ENCODE measurements at regions not wholly inside any gene's neighbourhood (a gene's known extent, or its start where the extent isn't known, plus 50 kb on each side); places are given as distances from the start of the nearest gene placed in this dataset.
"Not testable (repeated sequence)": the region's sequence is repeated elsewhere in the genome, so short reads cannot be mapped to it uniquely, and the experiment has no call there.

- DNase-seq = no peak
- Histone ChIP-seq H3K4me3 (no peak overlapping the region), H3K4me1 (no peaks in the 10 kb centered on the region), H3K27ac (no peak overlapping the region), H3K27me3 (no peaks in the 10 kb centered on the region), H3K9me3 (no peaks in the 10 kb centered on the region), H3K36me3 (no peaks in the 10 kb centered on the region)
- WGBS, 2 donors (ENCODE audit: low coverage in 1 of 2) = 58 to 85% methylated on average over 2 to 4 of the region's 4 CpGs
- TF ChIP-seq POLR2A (IDR thresholded peaks at IDR 0.05) (no peak), EP300 (IDR thresholded peaks at IDR 0.05; ENCODE audit: low read depth) (no peak), POLR2AphosphoS5 (IDR thresholded peaks at IDR 0.05) (no peak), CTCF (IDR thresholded peaks at IDR 0.05) (no peak)
- intact Hi-C loops (cut with DNase I; ENCODE audit: low total_unique reads) (no loop called here), in situ Hi-C loops (cut with MboI; ENCODE audit: low pct_ligation_motif_present in 1 of 4, low pct_unique_long_range_greater_than_20kb in 1 of 4, low sequenced_read_pairs in 3 of 4) (no loop called here)
Measured at GRCh38 chr12:30525171-30525570, 170.5 kb downstream of the IPO8 start.

- H3K27me3 ChIP-seq; intact Hi-C loops (cut with DNase I; ENCODE audit: low total_unique reads); in situ Hi-C loops (cut with MboI; ENCODE audit: low pct_ligation_motif_present in 1 of 4, low pct_unique_long_range_greater_than_20kb in 1 of 4, low sequenced_read_pairs in 3 of 4); H3K4me3 ChIP-seq; DNase-seq; H3K4me1 ChIP-seq; H3K36me3 ChIP-seq; H3K9me3 ChIP-seq; H3K27ac ChIP-seq: not testable (repeated sequence)
- 73 to 92% methylated on average over 3 to 4 of the region's 4 CpGs for WGBS, 2 donors (ENCODE audit: low coverage in 1 of 2)
Measured at GRCh38 chr12:30520285-30520684, 175.4 kb downstream of the IPO8 start.

- no peaks in the 10 kb centered on the region for H3K4me1 ChIP-seq
- WGBS, 2 donors (ENCODE audit: low coverage in 1 of 2) = 79 to 87% methylated on average over 5 to 6 of the region's 6 CpGs
- no peak overlapping the region for H3K4me3 ChIP-seq
- H3K36me3 ChIP-seq = no peaks in the 10 kb centered on the region
- in situ Hi-C loops (cut with MboI; ENCODE audit: low pct_ligation_motif_present in 1 of 4, low pct_unique_long_range_greater_than_20kb in 1 of 4, low sequenced_read_pairs in 3 of 4) (no loop called here), intact Hi-C loops (cut with DNase I; ENCODE audit: low total_unique reads) (no loop called here)
- no peak overlapping the region for H3K27ac ChIP-seq
- no peaks in the 10 kb centered on the region for H3K9me3 ChIP-seq
- no peaks in the 10 kb centered on the region for H3K27me3 ChIP-seq
- TF ChIP-seq CTCF (IDR thresholded peaks at IDR 0.05) (no peak), POLR2A (IDR thresholded peaks at IDR 0.05) (no peak), EP300 (IDR thresholded peaks at IDR 0.05; ENCODE audit: low read depth) (no peak), POLR2AphosphoS5 (IDR thresholded peaks at IDR 0.05) (no peak)
- no peak for DNase-seq
Measured at GRCh38 chr12:30519535-30519934, 176.1 kb downstream of the IPO8 start.

- TF ChIP-seq EP300 (IDR thresholded peaks at IDR 0.05; ENCODE audit: low read depth) (no peak), POLR2A (IDR thresholded peaks at IDR 0.05) (no peak)
Measured at GRCh38 chr12:30517320-30517719, 178.3 kb downstream of the IPO8 start.

GRCh38 chr12:30515351-30515750 is 180.3 kb downstream of the IPO8 start:
- H3K9me3 ChIP-seq = no peaks in the 10 kb centered on the region
- WGBS, 2 donors (ENCODE audit: low coverage in 1 of 2) = 64 to 66% methylated on average over 2 of the region's 2 CpGs
- H3K4me1 ChIP-seq = no peaks in the 10 kb centered on the region
- no peaks in the 10 kb centered on the region for H3K27me3 ChIP-seq
- in situ Hi-C loops (cut with MboI; ENCODE audit: low pct_ligation_motif_present in 1 of 4, low pct_unique_long_range_greater_than_20kb in 1 of 4, low sequenced_read_pairs in 3 of 4) (no loop called here), intact Hi-C loops (cut with DNase I; ENCODE audit: low total_unique reads) (no loop called here)
- no peak overlapping the region for H3K4me3 ChIP-seq
- H3K36me3 ChIP-seq = no peaks in the 10 kb centered on the region
- TF ChIP-seq POLR2AphosphoS5 (IDR thresholded peaks at IDR 0.05) = no peak
- no peak for TF ChIP-seq CTCF (IDR thresholded peaks at IDR 0.05)
- no peak for TF ChIP-seq EP300 (IDR thresholded peaks at IDR 0.05; ENCODE audit: low read depth)
- no peak for TF ChIP-seq POLR2A (IDR thresholded peaks at IDR 0.05)
- H3K27ac ChIP-seq = no peak overlapping the region
- no peak for DNase-seq

More at GRCh38 chr12:30517320-30517719, 178.3 kb downstream of the IPO8 start:
- Histone ChIP-seq H3K9me3 (no peaks in the 10 kb centered on the region), H3K4me3 (no peak overlapping the region), H3K27ac (no peak overlapping the region), H3K27me3 (no peaks in the 10 kb centered on the region), H3K36me3 (no peaks in the 10 kb centered on the region), H3K4me1 (no peaks in the 10 kb centered on the region)
- DNase-seq = no peak
- 93 to 97% methylated on average over 1 of the region's 1 CpG for WGBS, 2 donors (ENCODE audit: low coverage in 1 of 2)
- intact Hi-C loops (cut with DNase I; ENCODE audit: low total_unique reads) (no loop called here), in situ Hi-C loops (cut with MboI; ENCODE audit: low pct_ligation_motif_present in 1 of 4, low pct_unique_long_range_greater_than_20kb in 1 of 4, low sequenced_read_pairs in 3 of 4) (no loop called here)
